Anterior cingulate cortex (tissue), 58 donors: ENCODE measurements at regions not wholly inside any gene's neighbourhood (a gene's known extent, or its start where the extent isn't known, plus 50 kb on each side); places are given as distances from the start of the nearest gene placed in this dataset.

Experiments
- DNase-seq, 58 donors: peaks; one replicate each; lab custom pipeline; 2025; lab: John Stamatoyannopoulos, UW

GRCh38 chr5:125034331-125034730 lies 287.9 kb upstream of the ZNF608 start:
- DNase-seq = no peak

- DNase-seq = no peak
Measured at GRCh38 chr5:125036494-125036893, 290.1 kb upstream of the ZNF608 start.

GRCh38 chr5:125037020-125037419 lies 290.6 kb upstream of the ZNF608 start:
- no peak for DNase-seq

- no peak for DNase-seq
Measured at GRCh38 chr5:125037530-125037929, 291.1 kb upstream of the ZNF608 start.

- no peak for DNase-seq
Measured at GRCh38 chr5:125038477-125038876, 292.0 kb upstream of the ZNF608 start.

GRCh38 chr5:125041798-125042197 lies 295.4 kb upstream of the ZNF608 start:
- DNase-seq = no peak

- DNase-seq = no peak
Measured at GRCh38 chr5:125042261-125042890, 295.9 kb upstream of the ZNF608 start.

- peak in 3 of 58 donors; percentile 7 to 31 (median 7) for DNase-seq
Measured at GRCh38 chr5:125043781-125044391, 297.4 kb upstream of the ZNF608 start.

- DNase-seq = no peak
Measured at GRCh38 chr5:125044491-125045282, 298.2 kb upstream of the ZNF608 start.

- no peak for DNase-seq
Measured at GRCh38 chr5:125045646-125046045, 299.2 kb upstream of the ZNF608 start.

GRCh38 chr5:125046838-125047237 lies 300.4 kb upstream of the ZNF608 start:
- no peak for DNase-seq

GRCh38 chr5:125047871-125048270 lies 301.4 kb upstream of the ZNF608 start:
- DNase-seq = no peak

GRCh38 chr5:125049721-125050702 lies 303.6 kb upstream of the ZNF608 start:
- DNase-seq = no peak

GRCh38 chr5:125050926-125051325 lies 304.5 kb upstream of the ZNF608 start:
- peak in 14 of 58 donors; percentile 1 to 71 (median 14) for DNase-seq

- DNase-seq = no peak
Measured at GRCh38 chr5:125052584-125052983, 306.1 kb upstream of the ZNF608 start.

- DNase-seq = no peak
Measured at GRCh38 chr5:125053179-125053578, 306.7 kb upstream of the ZNF608 start.

GRCh38 chr5:125054146-125054545 lies 307.7 kb upstream of the ZNF608 start:
- no peak for DNase-seq

GRCh38 chr5:125056671-125057485 lies 310.4 kb upstream of the ZNF608 start:
- DNase-seq = no peak
